NCI-H82 (cell line): ENCODE measurements at regions not wholly inside any gene's neighbourhood (a gene's known extent, or its start where the extent isn't known, plus 50 kb on each side); places are given as distances from the start of the nearest gene placed in this dataset.
A peak's percentile ranks its signal among the peaks of the same experiment; 100 is the strongest.

ENCODE experiments used
- DNase-seq: peaks from one replicate; lab custom pipeline; 2025; lab: John Stamatoyannopoulos, UW

GRCh38 chr14:66351310-66351709 is 134.9 kb upstream of the CCDC196 start:
- no peak for DNase-seq

GRCh38 chr14:66359500-66359899 is 126.7 kb upstream of the CCDC196 start:
- DNase-seq, result peak; percentile 70

- DNase-seq, result no peak
Measured at GRCh38 chr14:66360366-66360926, 125.7 kb upstream of the CCDC196 start.

- DNase-seq, result no peak
Measured at GRCh38 chr14:66361013-66361412, 125.2 kb upstream of the CCDC196 start.

GRCh38 chr14:66365388-66365787 is 120.8 kb upstream of the CCDC196 start:
- no peak for DNase-seq

GRCh38 chr14:66369157-66369697 is 116.9 kb upstream of the CCDC196 start:
- no peak for DNase-seq

- no peak for DNase-seq
Measured at GRCh38 chr14:66371776-66372175, 114.4 kb upstream of the CCDC196 start.

GRCh38 chr14:66375046-66375964 is 110.9 kb upstream of the CCDC196 start:
- DNase-seq, result no peak

- no peak for DNase-seq
Measured at GRCh38 chr14:66377574-66377973, 108.6 kb upstream of the CCDC196 start.

GRCh38 chr14:66378712-66379505 is 107.3 kb upstream of the CCDC196 start:
- no peak for DNase-seq

- DNase-seq, result no peak
Measured at GRCh38 chr14:66380143-66380542, 106.0 kb upstream of the CCDC196 start.

GRCh38 chr14:66381755-66382154 is 104.4 kb upstream of the CCDC196 start:
- DNase-seq, result no peak

GRCh38 chr14:66383257-66383656 is 102.9 kb upstream of the CCDC196 start:
- DNase-seq, result no peak

GRCh38 chr14:66383771-66384170 is 102.4 kb upstream of the CCDC196 start:
- no peak for DNase-seq

- DNase-seq, result no peak
Measured at GRCh38 chr14:66388516-66388915, 97.7 kb upstream of the CCDC196 start.

- DNase-seq, result no peak
Measured at GRCh38 chr14:66389481-66389880, 96.7 kb upstream of the CCDC196 start.

- no peak for DNase-seq
Measured at GRCh38 chr14:66395300-66395699, 90.9 kb upstream of the CCDC196 start.

- no peak for DNase-seq
Measured at GRCh38 chr14:66396164-66396563, 90.0 kb upstream of the CCDC196 start.

GRCh38 chr14:66398437-66398836 is 87.7 kb upstream of the CCDC196 start:
- DNase-seq, result no peak

GRCh38 chr14:66401449-66402095 is 84.6 kb upstream of the CCDC196 start:
- DNase-seq, result peak; percentile 2

GRCh38 chr14:66403183-66403582 is 83.0 kb upstream of the CCDC196 start:
- DNase-seq, result peak; percentile 41

- no peak for DNase-seq
Measured at GRCh38 chr14:66404051-66404545, 82.1 kb upstream of the CCDC196 start.
